GM23248 (cell line): ENCODE measurements at regions not wholly inside any gene's neighbourhood (a gene's known extent, or its start where the extent isn't known, plus 50 kb on each side); places are given as distances from the start of the nearest gene placed in this dataset.

ENCODE experiments used
- EZH2 ChIP-seq: fragments of 200-600 bp; sonication (generic); IDR thresholded peaks from 2 replicates; pipeline ENCODE4 v1.6.1; 2018; ENCODE audit warnings: antibody characterized with exemption, mild to moderate bottlenecking; ENCODE audit not compliant: insufficient read depth, poor library complexity, severe bottlenecking
- EZH2phosphoT487 ChIP-seq: fragments of 200-600 bp; sonication (generic); IDR thresholded peaks from 2 replicates; pipeline ENCODE4 v1.6.1; 2018; ENCODE audit warnings: antibody characterized with exemption, moderate library complexity, mild to moderate bottlenecking, low read depth; ENCODE audit not compliant: insufficient read depth

- TF ChIP-seq EZH2 (no peak), EZH2phosphoT487 (no peak)
Observed at GRCh38 chr3:194281766-194282165, 69.4 kb downstream of the CPN2 start.
